NCI-H2171 treated with DMSO at 0.1 percent for 48 hours (cell line): ENCODE measurements at regions not wholly inside any gene's neighbourhood (a gene's known extent, or its start where the extent isn't known, plus 50 kb on each side); places are given as distances from the start of the nearest gene placed in this dataset.
"Not testable (repeated sequence)": the region's sequence is repeated elsewhere in the genome, so short reads cannot be mapped to it uniquely, and the experiment has no call there.

Experiments
- DNase-seq: peaks from one replicate; lab custom pipeline; 2025; lab: John Stamatoyannopoulos, UW

- DNase-seq = no peak
These were observed 62.0 kb upstream of the LMNTD1 start for GRCh38 chr12:25615119-25615518.

- DNase-seq = no peak
These were observed 63.2 kb upstream of the LMNTD1 start for GRCh38 chr12:25616286-25616685.

DNA sequence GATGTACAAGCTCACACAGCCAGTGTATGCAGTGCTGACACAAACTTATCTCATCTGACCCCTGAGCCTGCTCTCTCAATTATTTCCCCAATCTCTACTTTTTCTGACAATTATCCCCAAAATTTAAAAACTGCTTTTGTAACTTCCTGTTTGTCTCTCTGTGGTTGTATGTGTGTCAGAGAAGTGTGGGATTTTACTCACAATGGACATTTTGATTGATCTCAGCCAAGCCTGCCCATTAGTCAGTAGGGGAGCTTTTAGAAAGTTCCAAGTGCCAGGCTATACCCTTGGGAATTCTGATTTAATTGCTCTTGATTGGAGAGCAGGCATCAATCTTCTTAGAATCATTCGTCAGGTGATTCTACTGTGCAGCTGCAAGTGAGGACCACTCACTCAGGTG is 64.9 kb upstream of the LMNTD1 start:
- no peak for DNase-seq

DNA sequence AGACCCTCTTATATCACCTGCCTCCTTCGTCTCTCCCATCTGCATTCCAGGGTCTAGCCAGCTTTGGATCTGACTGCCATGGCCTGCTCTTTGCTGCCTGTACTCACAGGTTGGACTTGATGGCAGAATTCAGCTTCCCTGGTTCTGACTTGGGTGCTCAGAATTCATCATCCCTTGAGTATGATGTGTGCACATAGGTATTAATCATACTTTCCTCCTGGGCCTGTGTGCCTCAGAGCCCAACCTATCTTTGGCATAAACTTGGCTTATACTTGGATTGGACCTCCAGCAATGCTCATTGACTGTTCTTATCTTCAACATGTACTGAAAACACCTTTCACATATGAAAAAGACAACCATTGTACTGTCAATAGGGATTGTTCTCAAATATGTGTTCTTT is 70.7 kb upstream of the LMNTD1 start:
- no peak for DNase-seq

- no peak for DNase-seq
These were observed 72.1 kb upstream of the LMNTD1 start for GRCh38 chr12:25625146-25625545.

DNA sequence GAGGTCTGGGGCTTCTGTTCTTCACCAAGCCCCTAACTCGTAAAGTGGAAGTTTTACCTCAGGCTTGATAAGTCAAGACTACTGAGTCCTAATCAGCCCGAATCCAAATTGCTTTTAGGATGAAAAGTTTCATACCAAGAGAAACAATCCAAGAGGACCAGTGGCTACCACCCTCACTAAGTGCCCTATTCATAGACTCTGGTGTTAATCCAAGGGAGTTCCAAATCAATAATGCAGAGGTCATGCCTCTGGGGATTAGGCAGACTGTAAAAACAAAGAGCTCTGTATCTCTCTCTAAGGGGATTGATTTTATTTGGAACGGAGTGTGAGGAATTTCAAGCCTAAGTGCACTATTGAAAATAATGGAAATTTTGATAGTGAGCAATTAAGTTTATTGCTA is 76.3 kb upstream of the LMNTD1 start:
- DNase-seq = no peak

DNA sequence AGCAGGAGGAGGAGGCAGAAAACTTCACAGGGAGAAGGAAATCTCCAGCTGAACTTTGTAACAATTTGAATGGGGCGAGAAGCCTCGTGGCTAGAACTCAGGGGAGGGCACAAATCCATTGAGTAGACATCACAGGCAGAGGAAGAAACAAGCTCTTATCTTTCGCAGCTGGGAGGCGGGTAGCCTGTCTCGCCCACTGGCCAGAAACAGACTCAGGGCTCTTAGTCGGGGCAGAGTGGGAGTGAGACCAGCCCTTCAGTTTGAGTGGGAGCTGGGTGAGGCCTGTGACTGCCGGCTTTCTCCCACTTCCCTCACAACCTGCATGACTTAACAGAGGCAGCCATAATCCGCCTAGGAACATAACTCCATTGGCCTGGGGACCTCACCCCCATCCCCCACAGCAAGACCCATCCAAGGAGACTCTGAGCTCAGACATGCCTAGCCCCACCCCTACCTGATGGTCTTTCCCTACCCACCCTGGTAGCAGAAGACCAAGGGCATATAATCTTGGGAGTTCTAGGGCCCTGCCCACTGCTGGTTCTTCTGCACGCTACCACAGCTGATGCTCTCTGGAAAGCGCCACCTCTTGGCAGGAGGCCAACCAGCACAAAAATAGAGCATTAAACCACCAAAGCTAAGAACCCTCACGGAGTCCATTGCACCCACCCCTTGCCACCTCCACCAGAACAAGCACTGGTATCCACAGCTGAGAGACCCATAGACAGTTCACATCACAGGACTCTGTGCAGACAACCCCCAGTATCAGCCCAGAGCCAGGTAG is 77.8 kb upstream of the LMNTD1 start:
- DNase-seq = not testable (repeated sequence)

GRCh38 chr12:25633149-25633548 is 80.1 kb upstream of the LMNTD1 start:
- not testable (repeated sequence) for DNase-seq

GRCh38 chr12:25637752-25638151 is 84.7 kb upstream of the LMNTD1 start:
- DNase-seq = no peak

- DNase-seq = no peak
These were observed 86.3 kb upstream of the LMNTD1 start for GRCh38 chr12:25639406-25639805.

DNA sequence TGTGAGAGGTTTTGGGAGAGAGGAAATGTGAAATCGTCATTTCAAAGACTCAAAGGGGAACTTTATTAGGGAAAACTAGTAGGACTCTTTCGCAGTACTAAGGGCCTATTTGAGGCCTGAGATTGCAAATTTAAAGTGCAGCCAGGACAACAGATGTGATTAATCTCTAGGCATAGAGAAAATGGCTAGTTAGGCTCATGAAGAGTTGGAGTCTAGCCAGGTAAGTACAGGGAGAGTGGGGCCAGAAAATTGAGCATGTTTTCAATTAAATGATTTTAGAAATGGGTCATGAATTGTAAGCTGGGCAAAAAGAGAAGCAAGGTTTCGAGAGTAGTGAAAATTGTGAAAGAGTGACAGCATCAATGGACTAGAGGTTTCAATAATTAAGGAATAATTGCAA is 91.9 kb upstream of the LMNTD1 start:
- DNase-seq = no peak

DNA sequence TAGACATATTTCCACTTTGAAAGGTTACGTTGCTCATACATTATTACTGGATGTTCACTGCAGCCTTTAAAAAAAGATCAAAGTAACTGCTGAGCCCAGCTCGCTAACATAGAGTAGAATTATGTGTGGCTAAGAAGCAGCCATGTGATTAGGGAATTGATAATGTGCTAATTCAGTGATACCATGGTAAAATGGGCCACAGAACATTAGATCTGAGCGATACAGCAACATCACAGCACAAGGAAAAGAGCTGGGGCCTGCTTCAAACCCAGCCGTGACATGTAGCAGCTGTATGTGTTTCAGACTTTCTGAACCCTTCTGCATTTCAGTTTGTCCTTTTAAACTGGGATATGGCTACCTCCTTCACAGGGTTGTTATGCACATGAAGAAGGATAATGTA is 92.3 kb upstream of the LMNTD1 start:
- no peak for DNase-seq

GRCh38 chr12:25651931-25652330 is 98.8 kb upstream of the LMNTD1 start:
- DNase-seq = no peak

GRCh38 chr12:25652371-25652770 is 99.3 kb upstream of the LMNTD1 start:
- DNase-seq = no peak

- DNase-seq = no peak
These were observed 100.5 kb upstream of the LMNTD1 start for GRCh38 chr12:25653487-25654175.

GRCh38 chr12:25655702-25656101 is 102.6 kb upstream of the LMNTD1 start:
- no peak for DNase-seq

DNA sequence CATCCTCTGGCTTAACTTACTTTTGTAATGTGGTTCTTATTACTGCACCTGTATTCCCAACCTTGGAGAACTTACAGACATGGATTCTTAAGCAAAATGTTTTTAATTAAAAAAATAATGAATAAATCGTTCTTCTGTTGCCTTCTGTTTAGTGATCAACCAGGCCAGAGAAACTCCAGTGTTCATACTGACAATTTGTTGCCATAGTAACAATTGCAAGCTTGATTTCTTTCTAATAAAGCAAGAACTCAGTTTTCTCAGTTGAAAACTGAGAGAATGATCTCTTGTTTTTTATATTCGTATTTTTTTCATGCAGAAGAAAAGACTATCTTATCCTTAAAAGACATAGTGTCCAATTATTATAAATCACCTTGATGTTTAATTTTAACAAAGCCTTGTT is 106.5 kb upstream of the LMNTD1 start:
- no peak for DNase-seq

DNA sequence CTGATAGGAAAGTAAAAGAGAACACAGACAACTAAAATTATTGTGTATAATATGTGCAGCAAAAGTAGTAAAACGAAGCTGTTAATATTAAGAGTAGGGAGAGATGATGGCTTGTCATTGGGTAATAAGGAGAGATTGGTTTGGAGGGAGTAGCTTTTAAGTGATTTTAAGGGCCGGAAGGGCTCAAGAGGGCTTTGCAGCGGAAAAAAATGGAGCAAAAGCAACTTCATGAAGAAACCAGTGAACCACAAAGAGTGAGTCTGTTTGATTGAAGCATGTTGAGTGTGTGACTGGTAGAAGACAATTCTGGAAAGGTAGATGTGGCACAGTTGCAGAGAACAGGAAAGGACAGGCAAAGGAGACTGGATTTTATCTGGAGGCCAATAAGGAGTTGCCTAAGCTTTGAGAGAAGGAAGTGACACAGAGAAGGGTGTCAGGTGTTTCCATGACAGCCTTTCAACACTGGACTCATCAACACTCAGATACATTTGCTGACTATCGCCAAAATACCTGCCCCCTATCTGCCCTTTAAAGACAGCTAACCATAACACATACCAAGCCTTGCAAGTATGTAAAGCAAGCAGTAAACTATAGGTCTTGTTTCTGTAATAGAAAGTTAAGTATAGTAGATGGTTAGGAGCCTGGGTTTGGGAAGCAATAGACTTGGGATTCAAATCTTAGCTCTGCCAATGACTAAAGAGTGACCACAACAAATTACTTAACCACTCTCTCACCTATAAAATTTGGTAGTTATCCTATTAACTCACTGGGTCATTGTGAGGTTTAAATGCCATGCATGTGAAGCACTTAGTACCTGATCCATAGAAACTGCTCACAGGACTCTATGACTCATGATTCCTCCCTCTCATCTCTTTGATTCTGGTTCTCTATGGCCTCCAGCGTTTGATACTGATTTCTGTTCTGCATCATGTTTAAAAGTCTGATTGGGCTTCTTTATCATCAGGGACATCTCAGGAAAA is 117.3 kb upstream of the LMNTD1 start:
- no peak for DNase-seq

DNA sequence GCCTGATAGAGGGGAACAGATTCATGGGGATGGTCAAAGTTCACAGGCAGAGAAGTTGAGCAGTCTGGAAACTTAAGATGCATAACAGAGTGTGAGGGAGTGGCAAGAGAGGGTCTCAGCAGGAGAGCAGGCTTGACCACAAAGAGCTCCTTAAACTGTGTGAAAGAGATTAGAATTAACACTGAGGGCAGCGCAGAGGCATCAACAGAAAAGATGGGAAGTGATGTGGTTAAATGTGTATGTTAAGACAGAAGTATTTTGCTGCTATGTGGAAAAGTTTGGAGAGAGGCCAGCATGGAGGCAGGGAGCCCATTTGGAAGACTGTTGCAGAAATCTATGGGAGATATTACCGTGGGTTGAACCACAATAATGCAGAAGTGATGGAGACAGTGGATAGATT is 122.7 kb upstream of the LMNTD1 start:
- DNase-seq = no peak

DNA sequence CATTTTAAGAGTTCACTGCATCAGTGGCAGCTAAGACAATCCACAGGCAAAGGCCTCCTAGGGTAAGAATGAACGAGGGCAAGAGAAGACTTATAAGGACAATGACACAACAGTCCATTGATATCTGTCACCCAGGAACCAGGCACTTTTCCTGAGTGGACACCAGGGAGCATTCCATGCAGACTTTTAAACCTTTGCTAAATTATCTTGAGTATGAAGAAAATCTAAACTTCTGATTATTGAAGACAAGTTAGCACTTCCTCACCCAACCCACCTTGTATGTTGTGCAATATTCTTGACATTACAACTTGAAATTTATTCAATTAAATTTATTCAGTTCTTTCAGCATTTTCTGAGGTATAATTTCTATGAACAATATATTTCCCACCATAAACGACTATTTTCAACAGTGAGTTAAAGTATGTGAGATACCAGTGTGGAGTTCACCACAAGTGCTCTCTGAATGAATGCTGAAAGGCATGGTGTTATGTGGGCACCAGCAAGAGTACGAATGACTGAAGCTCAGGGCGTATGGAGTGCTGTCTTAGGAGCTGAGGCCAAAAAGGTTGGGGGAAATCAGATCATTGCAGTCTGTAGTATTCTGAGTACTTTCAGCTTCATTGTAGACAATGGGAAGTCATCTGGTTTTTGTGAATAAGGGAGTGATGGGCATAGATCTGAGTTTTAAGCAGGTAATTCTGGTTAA is 124.3 kb upstream of the LMNTD1 start:
- DNase-seq = no peak

DNA sequence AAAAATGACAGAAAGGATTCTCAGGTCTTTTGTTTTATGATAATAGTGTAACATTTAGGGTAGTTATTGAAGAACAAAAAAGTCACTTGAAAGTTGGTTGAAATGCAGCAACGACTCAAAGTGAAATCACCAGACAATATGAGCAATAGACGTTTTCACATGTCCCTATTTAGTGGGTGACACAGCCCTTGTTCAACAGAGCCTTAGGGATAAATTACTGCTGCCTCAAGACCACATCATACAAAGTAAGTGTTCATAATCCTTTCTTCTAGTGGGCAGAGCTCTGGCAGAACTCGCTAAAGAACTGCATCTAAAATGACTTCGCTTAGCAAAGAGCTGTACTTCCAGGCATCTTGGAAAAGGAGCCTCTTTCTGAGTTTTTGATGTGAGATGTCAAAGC is 128.5 kb upstream of the LMNTD1 start:
- no peak for DNase-seq

DNA sequence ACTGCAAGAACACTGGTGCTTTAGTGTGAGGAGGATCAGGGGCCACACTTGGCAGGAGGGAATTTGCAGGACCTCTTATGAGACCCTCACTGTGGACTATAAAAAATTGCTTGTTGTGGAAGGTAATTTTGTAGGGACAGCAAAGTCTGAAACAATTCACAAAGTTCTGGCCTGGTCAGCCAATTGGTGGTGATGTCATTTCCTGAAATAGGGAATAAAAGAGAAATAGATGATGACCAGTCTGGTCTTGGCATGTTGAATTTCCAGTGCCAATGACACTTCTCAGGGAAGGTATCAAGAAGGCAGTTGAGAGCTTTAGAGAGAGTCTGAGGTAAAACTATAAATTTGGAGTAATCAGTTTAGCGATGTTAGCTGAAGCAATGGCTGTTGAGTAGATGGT is 129.3 kb upstream of the LMNTD1 start:
- DNase-seq = no peak
